HepG2 (cell line): ENCODE measurements at regions not wholly inside any gene's neighbourhood (a gene's known extent, or its start where the extent isn't known, plus 50 kb on each side); places are given as distances from the start of the nearest gene placed in this dataset.

Experiments used
- ATAC-seq: fragments of 200-7000 bp; cut with Tn5 transposase; 3 replicates; pipeline ENCODE4 v1.9.1; 2020; ENCODE audit warnings: mild to moderate bottlenecking, moderate library complexity
- BruUV-seq: library from RNA; stranded (reverse); fragments of 400-500 nt; replicated peaks from 2 replicates; lab custom pipeline; 2021; lab: Mats Ljungman, UMichigan
- CTCF ChIA-PET: fragments of 300-600 bp; formaldehyde crosslinking; extraction: SDS; loops from one replicate; lab custom pipeline; 2021; ENCODE audit warnings: low total read pairs, inconsistent platforms, low intra/inter-chr PET ratio; lab: Yijun Ruan, JAX
- POLR2A ChIA-PET: fragments of 350-600 bp; sonication (Branson Sonifier 250); formaldehyde crosslinking; loops from one replicate; lab custom pipeline; 2020; ENCODE audit warnings: antibody characterized with exemption, inconsistent platforms; lab: Yijun Ruan, JAX
- DNase-seq: peaks from one replicate; pipeline ENCODE4 v3.0.0-alpha.2; 2015; ENCODE audit warnings: low spot score
- FAIRE-seq: peaks from 3 replicates; lab custom pipeline; 2011; peaks lifted over from hg19 to GRCh38; lab: Jason Lieb, UNC
- H2AFZ ChIP-seq: one replicate; pipeline ENCODE4 v1.6.1; 2011; ENCODE audit warnings: low read length, inconsistent platforms
- H3K27ac ChIP-seq: fragments of 300-600 bp; 3 replicates; pipeline ENCODE4 v1.8.0; 2011; ENCODE audit warnings: mixed run types, mild to moderate bottlenecking, mixed read lengths, low read length, inconsistent platforms; ENCODE audit not compliant: insufficient read depth; ENCODE audit errors: extremely low read length
- H3K27me3 ChIP-seq, 2 experiments: fragments of 200-600 bp in 1 of 2; 2 replicates in 1 of 2; 3 replicates in 1 of 2; pipeline versions ENCODE4 v1.6.0 to v1.8.0; 2011; ENCODE audit warnings: low read length in 2 of 2, mild to moderate bottlenecking in 2 of 2, moderate library complexity in 2 of 2, inconsistent platforms in 1 of 2; ENCODE audit not compliant: insufficient read depth in 2 of 2, control insufficient read depth in 1 of 2
- H3K36me3 ChIP-seq, 2 experiments: fragments of 200-600 bp in 1 of 2; replicated peaks in 1 of 2; 2 replicates in 1 of 2; 3 replicates in 1 of 2; pipeline versions ENCODE4 v1.5.1 to v1.8.0; 2011; ENCODE audit warnings: low read length in 2 of 2, inconsistent platforms in 1 of 2; ENCODE audit not compliant: insufficient read depth in 2 of 2, control insufficient read depth in 1 of 2
- H3K4me1 ChIP-seq: 2 replicates; pipeline ENCODE4 v1.5.1; 2012; ENCODE audit warnings: low read length, inconsistent platforms; ENCODE audit not compliant: insufficient read depth
- H3K4me2 ChIP-seq: 2 replicates; pipeline ENCODE4 v1.6.0; 2011; ENCODE audit warnings: low read depth, low read length, inconsistent platforms
- H3K4me3 ChIP-seq, 3 experiments: fragments of 200-600 bp in 1 of 3; sonication (generic), shearing (Covaris generic) in 1 of 3; replicated peaks in 1 of 3; 2 replicates each; pipeline ENCODE4 v1.5.1; 2011 to 2016; ENCODE audit warnings: low read length in 3 of 3, inconsistent platforms in 2 of 3, low read depth in 2 of 3, mild to moderate bottlenecking in 2 of 3, control low read depth in 1 of 3, mixed read lengths in 1 of 3; ENCODE audit not compliant: insufficient read depth in 1 of 3
- H3K79me2 ChIP-seq: one replicate; pipeline ENCODE4 v1.6.1; 2011; ENCODE audit warnings: low read length, inconsistent platforms; ENCODE audit not compliant: insufficient read depth
- H3K9ac ChIP-seq: 2 replicates; pipeline ENCODE4 v1.6.0; 2011; ENCODE audit warnings: mild to moderate bottlenecking, low read depth, low read length, inconsistent platforms; ENCODE audit not compliant: insufficient read depth
- H3K9me3 ChIP-seq: 2 replicates; pipeline ENCODE4 v1.5.1; 2012; ENCODE audit warnings: mild to moderate bottlenecking, low read length
- H4K20me1 ChIP-seq: 2 replicates; pipeline ENCODE4 v1.6.0; 2011; ENCODE audit warnings: inconsistent platforms, mild to moderate bottlenecking, low read length, moderate library complexity; ENCODE audit not compliant: insufficient read depth
- ADNP ChIP-seq: sonication (generic); formaldehyde crosslinking; IDR thresholded peaks from 2 replicates; pipeline ENCODE4 v1.4.0; 2020; ENCODE audit warnings: missing genetic modification reagents
- ELF4 ChIP-seq: sonication (generic); formaldehyde crosslinking; IDR thresholded peaks from 2 replicates; pipeline ENCODE4 v1.5.0; 2020; ENCODE audit warnings: missing genetic modification reagents, mild to moderate bottlenecking, moderate library complexity, borderline replicate concordance
- POLR2AphosphoS5 ChIP-seq: IDR thresholded peaks from 2 replicates; pipeline ENCODE4 v1.6.1; 2012; ENCODE audit warnings: low read depth, low read length
- RAD21 ChIP-seq: fragments of 450-650 bp; formaldehyde crosslinking; IDR thresholded peaks from 2 replicates; pipeline ENCODE4 v1.5.0; 2020; ENCODE audit warnings: mild to moderate bottlenecking
- TEF ChIP-seq: sonication (generic); formaldehyde crosslinking; IDR thresholded peaks from 2 replicates; pipeline ENCODE4 v1.5.0; 2020; ENCODE audit warnings: missing genetic modification reagents
- TFDP2 ChIP-seq: sonication (generic); formaldehyde crosslinking; IDR thresholded peaks from 2 replicates; pipeline ENCODE4 v1.4.0; 2020; ENCODE audit warnings: missing genetic modification reagents
- ZBTB34 ChIP-seq: sonication (generic); formaldehyde crosslinking; IDR thresholded peaks from 2 replicates; pipeline ENCODE4 v1.8.0; 2022; ENCODE audit warnings: mild to moderate bottlenecking, missing genetic modification reagents
- ZC3H4 ChIP-seq: sonication (generic); formaldehyde crosslinking; IDR thresholded peaks from 2 replicates; pipeline ENCODE4 v1.4.0; 2020; ENCODE audit warnings: missing genetic modification reagents, borderline replicate concordance
- ZNF138 ChIP-seq: sonication (generic); formaldehyde crosslinking; IDR thresholded peaks from 2 replicates; pipeline ENCODE4 v1.5.0; 2020; ENCODE audit warnings: mild to moderate bottlenecking, low read depth, missing genetic modification reagents
- ZNF256 ChIP-seq: sonication (generic); formaldehyde crosslinking; conservative IDR thresholded peaks from 2 replicates; pipeline ENCODE4 v1.4.0; 2020; ENCODE audit warnings: missing genetic modification reagents
- ZNF281 ChIP-seq: sonication (generic); formaldehyde crosslinking; IDR thresholded peaks from 2 replicates; pipeline ENCODE4 v1.4.0; 2020; ENCODE audit warnings: missing genetic modification reagents, borderline replicate concordance
- WGBS: methylation state at CpG from one replicate; pipeline ENCODE4 v1.1.6; 2017; ENCODE audit warnings: low lambda C conversion rate; 5-methylcytosine and 5-hydroxymethylcytosine counted together
- in situ Hi-C: cut with HindIII; loops from 2 replicates; pipeline ENCODE4 v1.10.0; 2017; ENCODE audit warnings: low pct_unique_long_range_greater_than_20kb; ENCODE audit not compliant: extremely low pct_ligation_motif_present
- intact Hi-C: fragments of 100-400 bp; cut with micrococcal nuclease; formaldehyde crosslinking; loops from one replicate; pipeline ENCODE4 v1.10.0; 2022; ENCODE audit not compliant: unreplicated experiment

- no peak for TF ChIP-seq ADNP
- TF ChIP-seq ZNF256 (CRISPR knock-in tag): no peak
These were observed 100.5 kb downstream of the CDC42EP3 start (continued) for GRCh38 chr2:37570773-37571586.

GRCh38 chr2:37571587-37572136 is 99.8 kb downstream of the CDC42EP3 start:
- H3K9ac ChIP-seq: no peak overlapping the region
- DNase-seq (no peak), ATAC-seq (no peak), FAIRE-seq (no peak)
- no peaks in the 10 kb centered on the region for H4K20me1 ChIP-seq
- no peak overlapping the region for H3K4me2 ChIP-seq
- no peak for TF ChIP-seq ZC3H4 (CRISPR knock-in tag)
- no peak for TF ChIP-seq TEF (CRISPR knock-in tag)
- TF ChIP-seq ZNF138 (CRISPR knock-in tag): no peak
- TF ChIP-seq ELF4 (CRISPR knock-in tag): no peak
- no peak for TF ChIP-seq ZBTB34 (CRISPR knock-in tag)
- no peak for TF ChIP-seq POLR2AphosphoS5
- TF ChIP-seq ZNF281 (CRISPR knock-in tag): no peak
- TF ChIP-seq TFDP2 (CRISPR knock-in tag): no peak
- no peak for TF ChIP-seq RAD21
- no peak overlapping the region for H2AFZ ChIP-seq
- in situ Hi-C loops: no loop called here
- no peaks in the 10 kb centered on the region for H3K9me3 ChIP-seq
- no peaks in the 10 kb centered on the region for H3K4me1 ChIP-seq
- intact Hi-C loops: no loop called here
- H3K27ac ChIP-seq: no peak overlapping the region
- no TSS peak for BruUV-seq
- CTCF ChIA-PET: no interaction called here
- H3K27me3 ChIP-seq: no peaks in the 10 kb centered on the region
- POLR2A ChIA-PET: no interaction called here
- WGBS: 66% methylated on average over 7 of the region's 7 CpGs
- no peaks in the 10 kb centered on the region for H3K36me3 ChIP-seq
- no peaks in the 10 kb centered on the region for H3K79me2 ChIP-seq
- H3K4me3 ChIP-seq: no peak overlapping the region
